Common myeloid progenitor, CD34-positive (primary cell): ENCODE measurements at regions not wholly inside any gene's neighbourhood (a gene's known extent, or its start where the extent isn't known, plus 50 kb on each side); places are given as distances from the start of the nearest gene placed in this dataset.

ENCODE experiments used
- CTCF ChIA-PET: fragments of 350-600 bp; sonication (Branson Sonifier 250); formaldehyde crosslinking; loops from one replicate; lab custom pipeline; 2021; ENCODE audit warnings: antibody characterized with exemption; lab: Charles Lee
- POLR2A ChIA-PET: fragments of 350-600 bp; sonication (Branson Sonifier 250); formaldehyde crosslinking; loops from one replicate; lab custom pipeline; 2021; ENCODE audit warnings: antibody characterized with exemption; lab: Charles Lee
- DNase-seq, 3 donors: peaks; one replicate each; pipeline versions ENCODE4 v3.0.0 to v3.0.0-alpha.2; 2013
- H3K27ac ChIP-seq, 2 experiments: 1 replicate in 1 of 2; 2 replicates in 1 of 2; pipeline ENCODE4 v1.7.0; 2013; ENCODE audit warnings: inconsistent platforms in 2 of 2, low read length in 2 of 2, mild to moderate bottlenecking in 2 of 2, low read depth in 1 of 2, moderate library complexity in 1 of 2; ENCODE audit not compliant: severe bottlenecking in 2 of 2, insufficient read depth in 1 of 2, poor library complexity in 1 of 2
- H3K27me3 ChIP-seq, 5 experiments: replicated peaks in 2 of 5; 1 replicate in 3 of 5; 2 replicates in 2 of 5; pipeline versions ENCODE4 v1.6.1 to v1.7.0; 2013; ENCODE audit warnings: low read length in 4 of 5, mild to moderate bottlenecking in 2 of 5, moderate library complexity in 2 of 5, inconsistent platforms in 1 of 5; ENCODE audit not compliant: insufficient read depth in 5 of 5, control insufficient read depth in 4 of 5
- H3K36me3 ChIP-seq, 4 experiments: 1 replicate in 2 of 4; 2 replicates in 2 of 4; pipeline versions ENCODE4 v1.6.1 to v1.7.0; 2013; ENCODE audit warnings: low read length in 3 of 4, control low read depth in 1 of 4, mild to moderate bottlenecking in 1 of 4; ENCODE audit not compliant: control insufficient read depth in 4 of 4, insufficient read depth in 4 of 4
- H3K4me1 ChIP-seq, 4 experiments: 1 replicate in 3 of 4; 2 replicates in 1 of 4; pipeline versions ENCODE4 v1.6.1 to v1.7.1; 2013; ENCODE audit warnings: low read length in 3 of 4, mild to moderate bottlenecking in 3 of 4, control low read depth in 1 of 4, inconsistent platforms in 1 of 4, moderate library complexity in 1 of 4; ENCODE audit not compliant: control insufficient read depth in 4 of 4, insufficient read depth in 4 of 4; ENCODE audit errors: control extremely low read depth in 1 of 4
- H3K4me3 ChIP-seq, 7 experiments: 1 replicate in 4 of 7; 2 replicates in 3 of 7; pipeline versions ENCODE4 v1.5.1 to v1.7.0; 2013; ENCODE audit warnings: mild to moderate bottlenecking in 7 of 7, low read length in 6 of 7, moderate library complexity in 6 of 7, inconsistent platforms in 2 of 7, low read depth in 2 of 7, control low read depth in 1 of 7; ENCODE audit not compliant: insufficient read depth in 4 of 7, control insufficient read depth in 1 of 7; ENCODE audit errors: extremely low read depth in 1 of 7
- H3K9me3 ChIP-seq, 5 experiments: 1 replicate in 4 of 5; 2 replicates in 1 of 5; pipeline versions ENCODE4 v1.6.1 to v1.7.1; 2013; ENCODE audit warnings: low read length in 4 of 5, mild to moderate bottlenecking in 2 of 5, inconsistent platforms in 1 of 5, low read depth in 1 of 5, moderate library complexity in 1 of 5; ENCODE audit not compliant: control insufficient read depth in 4 of 5, insufficient read depth in 2 of 5; ENCODE audit errors: control extremely low read depth in 1 of 5
- WGBS: methylation state at CpG from one replicate; pipeline ENCODE4 v1.1.5; 2013; ENCODE audit not compliant: insufficient coverage; 5-methylcytosine and 5-hydroxymethylcytosine counted together

- Histone ChIP-seq H3K27ac (no peak overlapping the region), H3K27me3 (no peaks in the 10 kb centered on the region), H3K4me3 (peak overlapping the region in 1 of 7 experiments; percentile 20), H3K4me1 (peaks cover 2 to 11% (median 8%) of the 10 kb centered on the region in 4 experiments), H3K36me3 (no peaks in the 10 kb centered on the region), H3K9me3 (no peaks in the 10 kb centered on the region)
- 86% methylated on average over 2 of the region's 9 CpGs for WGBS
- POLR2A ChIA-PET, result interaction anchor here (0.6 kb wide), 1 partner anchor 22 kb away, joined by 3 read pairs; no protein-coding TSS in a partner anchor
- CTCF ChIA-PET, result no interaction called here
- peak; percentile 9 to 62 (median 59) for DNase-seq
Measured at GRCh38 chr10:129275886-129276285, 191.2 kb upstream of the MGMT start.

DNA sequence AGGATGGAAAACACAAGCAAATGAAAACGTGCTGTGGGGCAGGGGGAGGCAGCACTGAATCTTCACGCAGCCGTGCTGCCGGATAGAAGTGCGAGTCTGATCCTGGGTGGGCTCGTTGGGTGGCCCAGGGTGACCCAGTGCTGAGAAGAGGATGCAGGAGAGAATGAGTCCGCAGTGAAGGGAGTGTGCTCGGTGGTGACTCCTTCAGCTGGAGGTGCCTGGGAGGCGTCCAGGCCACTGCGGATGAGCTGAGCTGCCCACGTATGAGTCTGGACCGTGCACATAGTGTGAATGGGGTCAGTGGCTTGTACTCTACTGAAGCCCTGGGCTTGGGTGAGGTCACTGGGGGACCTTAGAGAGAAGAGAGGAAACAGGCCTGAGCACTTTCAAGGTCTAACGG is 190.0 kb upstream of the MGMT start:
- POLR2A ChIA-PET, result no interaction called here
- Histone ChIP-seq H3K9me3 (peaks cover 0 to 4% (median 0%) of the 10 kb centered on the region in 5 experiments), H3K4me3 (no peak overlapping the region), H3K36me3 (no peaks in the 10 kb centered on the region), H3K4me1 (peaks cover 2 to 11% (median 8%) of the 10 kb centered on the region in 4 experiments), H3K27me3 (no peaks in the 10 kb centered on the region), H3K27ac (no peak overlapping the region)
- no peak for DNase-seq
- WGBS, result 90% methylated on average over 13 of the region's 13 CpGs
- CTCF ChIA-PET, result no interaction called here

- Histone ChIP-seq H3K4me3 (no peak overlapping the region), H3K4me1 (peaks cover 2 to 11% (median 8%) of the 10 kb centered on the region in 4 experiments), H3K36me3 (no peaks in the 10 kb centered on the region), H3K27ac (no peak overlapping the region), H3K27me3 (no peaks in the 10 kb centered on the region), H3K9me3 (peaks cover 0 to 4% (median 0%) of the 10 kb centered on the region in 5 experiments)
- POLR2A ChIA-PET, result no interaction called here
- CTCF ChIA-PET, result no interaction called here
- WGBS, result 98% methylated on average over 13 of the region's 16 CpGs
- no peak for DNase-seq
Measured at GRCh38 chr10:129277841-129278240, 189.2 kb upstream of the MGMT start.

GRCh38 chr10:129278686-129279085 is 188.4 kb upstream of the MGMT start:
- Histone ChIP-seq H3K9me3 (peaks cover 0 to 4% (median 0%) of the 10 kb centered on the region in 5 experiments), H3K4me1 (peaks cover 2 to 11% (median 8%) of the 10 kb centered on the region in 4 experiments), H3K36me3 (no peaks in the 10 kb centered on the region), H3K4me3 (no peak overlapping the region), H3K27ac (no peak overlapping the region), H3K27me3 (no peaks in the 10 kb centered on the region)
- ChIA-PET POLR2A (no interaction called here), CTCF (no interaction called here)
- 100% methylated on average over 2 of the region's 3 CpGs for WGBS
- no peak for DNase-seq

- 100% methylated on average over 7 of the region's 11 CpGs for WGBS
- no peak overlapping the region for H3K4me3 ChIP-seq
- H3K4me1 ChIP-seq, result peaks cover 2 to 11% (median 8%) of the 10 kb centered on the region in 4 experiments
- ChIA-PET POLR2A (no interaction called here), CTCF (no interaction called here)
- H3K27ac ChIP-seq, result no peak overlapping the region
- H3K27me3 ChIP-seq, result no peaks in the 10 kb centered on the region
- H3K36me3 ChIP-seq, result no peaks in the 10 kb centered on the region
- DNase-seq, result no peak
- peaks cover 0 to 4% (median 0%) of the 10 kb centered on the region in 5 experiments for H3K9me3 ChIP-seq
Measured at GRCh38 chr10:129279446-129280154, 187.4 kb upstream of the MGMT start.

GRCh38 chr10:129280155-129280502 is 186.9 kb upstream of the MGMT start:
- Histone ChIP-seq H3K27me3 (no peaks in the 10 kb centered on the region), H3K27ac (no peak overlapping the region), H3K36me3 (no peaks in the 10 kb centered on the region), H3K9me3 (peaks cover 0 to 4% (median 0%) of the 10 kb centered on the region in 5 experiments), H3K4me3 (no peak overlapping the region), H3K4me1 (peaks cover 2 to 11% (median 8%) of the 10 kb centered on the region in 4 experiments)
- CTCF ChIA-PET, result no interaction called here
- POLR2A ChIA-PET, result no interaction called here
- no CpG with 5 or more reads among the region's 1 CpG for WGBS
- DNase-seq, result no peak

GRCh38 chr10:129280908-129281586 is 186.0 kb upstream of the MGMT start:
- POLR2A ChIA-PET, result no interaction called here
- Histone ChIP-seq H3K4me1 (peaks cover 0 to 2% (median 2%) of the 10 kb centered on the region in 4 experiments), H3K27ac (no peak overlapping the region), H3K4me3 (no peak overlapping the region), H3K9me3 (peaks cover 0 to 9% (median 0%) of the 10 kb centered on the region in 5 experiments), H3K27me3 (no peaks in the 10 kb centered on the region), H3K36me3 (no peaks in the 10 kb centered on the region)
- DNase-seq, result no peak
- CTCF ChIA-PET, result no interaction called here
- 97% methylated on average over 3 of the region's 3 CpGs for WGBS
